PFSK-1 (cell line): ENCODE measurements at regions not wholly inside any gene's neighbourhood (a gene's known extent, or its start where the extent isn't known, plus 50 kb on each side); places are given as distances from the start of the nearest gene placed in this dataset.

Source experiments
- FOXP2 ChIP-seq: optimal IDR thresholded peaks from 2 replicates; pipeline ENCODE3; 2011; ENCODE audit warnings: borderline replicate concordance, control low read depth, inconsistent platforms; ENCODE audit not compliant: insufficient read depth; ENCODE audit errors: extremely low read length, extremely low read depth
- POLR2AphosphoS5 ChIP-seq: IDR thresholded peaks from 2 replicates; pipeline ENCODE4 v1.6.1; 2012; ENCODE audit warnings: low read depth, mild to moderate bottlenecking, control low read depth, low read length, moderate library complexity
- REST ChIP-seq, 2 experiments: IDR thresholded peaks; 2 replicates each; pipeline versions ENCODE4 v1.6.1 to v1.8.0; 2011 to 2012; ENCODE audit warnings: low read depth in 2 of 2, low read length in 2 of 2, control low read depth in 1 of 2, inconsistent platforms in 1 of 2, mild to moderate bottlenecking in 1 of 2, moderate library complexity in 1 of 2; ENCODE audit not compliant: insufficient read depth in 1 of 2
- SIN3A ChIP-seq: IDR thresholded peaks from 2 replicates; pipeline ENCODE4 v1.6.1; 2012; ENCODE audit warnings: mild to moderate bottlenecking, low read length, moderate library complexity, borderline replicate concordance; ENCODE audit not compliant: insufficient read depth
- TAF1 ChIP-seq: IDR thresholded peaks from 2 replicates; pipeline ENCODE4 v1.6.1; 2012; ENCODE audit warnings: low read length, control low read depth, borderline replicate concordance; ENCODE audit not compliant: insufficient read depth

- TF ChIP-seq TAF1, result no peak
Observed at GRCh38 chr5:167440846-167441245, 850.6 kb upstream of the WWC1 start.

GRCh38 chr5:167442922-167443321, 848.5 kb upstream of the WWC1 start:
- TF ChIP-seq TAF1 (no peak), FOXP2 (no peak), REST (IDR thresholded peaks at IDR 0.05; ENCODE audit: insufficient read depth in 1 of 2, low read depth in 2 of 2, low read length in 2 of 2) (no peak), SIN3A (no peak), POLR2AphosphoS5 (no peak)

GRCh38 chr5:167447466-167448375, 843.7 kb upstream of the WWC1 start:
- TF ChIP-seq TAF1 (no peak), POLR2AphosphoS5 (no peak), REST (IDR thresholded peaks at IDR 0.05; ENCODE audit: insufficient read depth in 1 of 2, low read depth in 2 of 2, low read length in 2 of 2) (no peak), SIN3A (no peak)

DNA sequence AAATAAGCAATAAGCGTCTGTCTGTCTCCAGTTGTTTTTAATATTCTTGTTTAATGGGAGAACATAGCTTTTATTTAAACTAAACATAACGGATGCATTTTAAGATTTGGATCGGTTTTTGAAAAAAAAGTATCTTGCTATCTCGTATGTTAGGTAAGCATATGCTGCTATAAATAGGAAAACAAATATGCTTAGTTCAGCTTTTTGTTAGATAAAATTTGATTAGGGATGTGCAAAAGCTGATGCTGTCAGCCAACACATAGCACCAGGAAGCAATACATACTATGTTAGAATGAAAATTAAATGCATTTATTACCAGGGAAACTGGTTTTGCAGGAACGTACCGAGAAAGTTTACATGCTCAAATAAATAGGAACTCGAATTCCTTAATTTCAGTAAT, 843.1 kb upstream of the WWC1 start:
- TF ChIP-seq FOXP2, result no peak
- TF ChIP-seq TAF1, result no peak
- TF ChIP-seq POLR2AphosphoS5, result no peak
- TF ChIP-seq REST (IDR thresholded peaks at IDR 0.05; ENCODE audit: insufficient read depth in 1 of 2, low read depth in 2 of 2, low read length in 2 of 2), result no peak
- no peak for TF ChIP-seq SIN3A

GRCh38 chr5:167451076-167451475, 840.4 kb upstream of the WWC1 start:
- TF ChIP-seq FOXP2 (no peak), POLR2AphosphoS5 (no peak), SIN3A (no peak), TAF1 (no peak), REST (IDR thresholded peaks at IDR 0.05; ENCODE audit: insufficient read depth in 1 of 2, low read depth in 2 of 2, low read length in 2 of 2) (no peak)
